Activated CD4-positive, alpha-beta T cell treated with anti-CD3 and anti-CD28 coated beads, Interleukin-2, Interleukin-4, amounts not matched to agents 100 ng/mL and 50 ng/mL, durations not matched to agents 16 hours and 8 hours (primary cell): ENCODE measurements at regions not wholly inside any gene's neighbourhood (a gene's known extent, or its start where the extent isn't known, plus 50 kb on each side); places are given as distances from the start of the nearest gene placed in this dataset.

Source experiments
- DNase-seq: peaks from one replicate; pipeline ENCODE4 v3.0.0-alpha.2; 2020; ENCODE audit warnings: low spot score

GRCh38 chr6:165986311-165986913 lies 181.2 kb downstream of the TBXT start:
- DNase-seq: no peak

- no peak for DNase-seq
Measured at GRCh38 chr6:165985806-165986299, 181.8 kb downstream of the TBXT start.

- no peak for DNase-seq
Measured at GRCh38 chr6:165985281-165985805, 182.3 kb downstream of the TBXT start.

- no peak for DNase-seq
Measured at GRCh38 chr6:165984729-165985275, 182.8 kb downstream of the TBXT start.

- DNase-seq: no peak
Measured at GRCh38 chr6:165983112-165984072, 184.3 kb downstream of the TBXT start.

- DNase-seq: no peak
Measured at GRCh38 chr6:165978476-165978875, 189.2 kb downstream of the TBXT start.

- no peak for DNase-seq
Measured at GRCh38 chr6:165976684-165977083, 191.0 kb downstream of the TBXT start.

GRCh38 chr6:165974817-165975216 lies 192.8 kb downstream of the TBXT start:
- no peak for DNase-seq

GRCh38 chr6:165973473-165973872 lies 194.2 kb downstream of the TBXT start:
- DNase-seq: no peak

- DNase-seq: no peak
Measured at GRCh38 chr6:165972139-165972802, 195.4 kb downstream of the TBXT start.

GRCh38 chr6:165971202-165971601 lies 196.4 kb downstream of the TBXT start:
- no peak for DNase-seq

GRCh38 chr6:165970001-165970400 lies 197.7 kb downstream of the TBXT start:
- no peak for DNase-seq

GRCh38 chr6:165969184-165969583 lies 198.5 kb downstream of the TBXT start:
- no peak for DNase-seq

- no peak for DNase-seq
Measured at GRCh38 chr6:165968408-165968807, 199.2 kb downstream of the TBXT start.

- no peak for DNase-seq
Measured at GRCh38 chr6:165967810-165968407, 199.7 kb downstream of the TBXT start.

- no peak for DNase-seq
Measured at GRCh38 chr6:165963750-165964149, 203.9 kb downstream of the TBXT start.

- DNase-seq: no peak
Measured at GRCh38 chr6:165962366-165962765, 205.3 kb downstream of the TBXT start.

GRCh38 chr6:165961233-165961632 lies 206.4 kb downstream of the TBXT start:
- no peak for DNase-seq

- DNase-seq: no peak
Measured at GRCh38 chr6:165960695-165961094, 207.0 kb downstream of the TBXT start.

- DNase-seq: no peak
Measured at GRCh38 chr6:165959627-165960026, 208.0 kb downstream of the TBXT start.

GRCh38 chr6:165956874-165957273 lies 210.8 kb downstream of the TBXT start:
- DNase-seq: no peak

- no peak for DNase-seq
Measured at GRCh38 chr6:165952514-165952913, 215.1 kb downstream of the TBXT start.
